PC-9 (cell line): ENCODE measurements at regions not wholly inside any gene's neighbourhood (a gene's known extent, or its start where the extent isn't known, plus 50 kb on each side); places are given as distances from the start of the nearest gene placed in this dataset.
"Not testable (repeated sequence)": the region's sequence is repeated elsewhere in the genome, so short reads cannot be mapped to it uniquely, and the experiment has no call there.

Experiments used
- BruUV-seq: library from RNA; stranded (reverse); fragments of 400-500 nt; replicated peaks from 2 replicates; lab custom pipeline; 2021; lab: Mats Ljungman, UMichigan
- CTCF ChIA-PET: fragments of 300-600 bp; sonication (Branson Sonifier 250); formaldehyde crosslinking; loops from one replicate; lab custom pipeline; 2022; ENCODE audit warnings: antibody characterized with exemption; lab: Charles Lee
- POLR2A ChIA-PET: fragments of 300-600 bp; sonication (Branson Sonifier 250); formaldehyde crosslinking; loops from one replicate; lab custom pipeline; 2022; ENCODE audit warnings: antibody characterized with exemption; ENCODE audit not compliant: unreplicated experiment; lab: Charles Lee
- DNase-seq, 2 experiments: peaks; one replicate each; pipeline versions ENCODE4 v3.0.0 to v3.0.0-alpha.2; 2015 to 2022; ENCODE audit warnings: mixed read lengths in 1 of 2
- H2AFZ ChIP-seq: fragments of 200-600 bp; sonication (generic); 2 replicates; pipeline ENCODE4 v1.8.1; 2017; ENCODE audit warnings: antibody characterized with exemption
- H3F3A ChIP-seq: fragments of 200-600 bp; sonication (generic); 2 replicates; pipeline ENCODE4 v1.8.1; 2017; ENCODE audit warnings: antibody characterized with exemption, mild to moderate bottlenecking, low read depth; ENCODE audit not compliant: insufficient read depth
- H3K27ac ChIP-seq: fragments of 200-600 bp; sonication (generic); 2 replicates; pipeline ENCODE4 v1.6.1; 2016; ENCODE audit warnings: mixed run types
- H3K27me3 ChIP-seq: fragments of 200-600 bp; sonication (generic); 2 replicates; pipeline ENCODE4 v1.6.1; 2016; ENCODE audit warnings: low read depth, mixed run types; ENCODE audit not compliant: insufficient read depth
- H3K36me3 ChIP-seq: fragments of 200-600 bp; sonication (generic); 2 replicates; pipeline ENCODE4 v1.6.1; 2016; ENCODE audit warnings: low read depth, mixed run types
- H3K4me1 ChIP-seq: fragments of 200-600 bp; sonication (generic); replicated peaks from 2 replicates; pipeline ENCODE4 v1.6.1; 2016; ENCODE audit warnings: mixed run types; ENCODE audit not compliant: insufficient read depth
- H3K4me2 ChIP-seq: fragments of 200-600 bp; sonication (generic); 2 replicates; pipeline ENCODE4 v1.6.1; 2017; ENCODE audit warnings: mixed run types
- H3K4me3 ChIP-seq: fragments of 200-600 bp; sonication (generic); 2 replicates; pipeline ENCODE4 v1.6.1; 2016; ENCODE audit warnings: mixed run types
- H3K79me2 ChIP-seq: fragments of 200-600 bp; sonication (generic); 2 replicates; pipeline ENCODE4 v1.6.1; 2017; ENCODE audit warnings: low read depth, mixed run types
- H3K9me2 ChIP-seq: fragments of 200-600 bp; sonication (generic); 2 replicates; pipeline ENCODE4 v1.8.1; 2017; ENCODE audit warnings: mild to moderate bottlenecking; ENCODE audit not compliant: insufficient read depth
- H3K9me3 ChIP-seq: fragments of 200-600 bp; sonication (generic); 2 replicates; pipeline ENCODE4 v1.8.1; 2016; ENCODE audit warnings: low read depth; ENCODE audit not compliant: insufficient read depth
- H4K20me1 ChIP-seq: fragments of 200-600 bp; sonication (generic); 2 replicates; pipeline ENCODE4 v1.8.1; 2017; ENCODE audit not compliant: insufficient read depth
- EZH2 ChIP-seq: fragments of 200-600 bp; sonication (generic); IDR thresholded peaks from 2 replicates; pipeline ENCODE4 v1.8.0; 2017; ENCODE audit warnings: antibody characterized with exemption, low read depth
- intact Hi-C: fragments of 100-400 bp; cut with micrococcal nuclease; formaldehyde crosslinking; loops from one replicate; pipeline ENCODE4 v1.10.0; 2022; ENCODE audit not compliant: unreplicated experiment
- TF ChIP-seq, protein P1 (sequence below): fragments of 200-600 bp; sonication (generic); conservative IDR thresholded peaks from 2 replicates; pipeline ENCODE4 v1.6.1; 2017; ENCODE audit warnings: mixed run types, antibody characterized with exemption, mild to moderate bottlenecking, moderate library complexity

DNA sequence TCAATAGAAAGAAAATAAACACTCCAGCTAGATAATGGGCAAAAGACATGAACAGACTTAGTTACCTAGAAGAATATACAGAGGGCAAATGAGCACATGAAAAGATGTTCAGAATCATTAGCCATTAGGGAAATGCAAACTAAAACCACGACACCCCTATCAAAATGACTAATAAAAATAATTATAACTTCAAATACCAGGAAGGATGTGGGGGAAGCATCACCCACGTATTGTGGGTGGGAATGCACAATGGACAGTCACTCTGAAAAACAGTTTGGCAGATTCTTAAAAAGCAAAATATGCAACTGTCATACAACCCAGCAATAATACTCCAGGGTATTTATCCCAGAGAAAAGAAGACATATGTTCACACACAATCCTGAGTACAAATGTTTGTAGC is 92.6 kb downstream of the DLL1 start:
- TF ChIP-seq, protein P1, sequence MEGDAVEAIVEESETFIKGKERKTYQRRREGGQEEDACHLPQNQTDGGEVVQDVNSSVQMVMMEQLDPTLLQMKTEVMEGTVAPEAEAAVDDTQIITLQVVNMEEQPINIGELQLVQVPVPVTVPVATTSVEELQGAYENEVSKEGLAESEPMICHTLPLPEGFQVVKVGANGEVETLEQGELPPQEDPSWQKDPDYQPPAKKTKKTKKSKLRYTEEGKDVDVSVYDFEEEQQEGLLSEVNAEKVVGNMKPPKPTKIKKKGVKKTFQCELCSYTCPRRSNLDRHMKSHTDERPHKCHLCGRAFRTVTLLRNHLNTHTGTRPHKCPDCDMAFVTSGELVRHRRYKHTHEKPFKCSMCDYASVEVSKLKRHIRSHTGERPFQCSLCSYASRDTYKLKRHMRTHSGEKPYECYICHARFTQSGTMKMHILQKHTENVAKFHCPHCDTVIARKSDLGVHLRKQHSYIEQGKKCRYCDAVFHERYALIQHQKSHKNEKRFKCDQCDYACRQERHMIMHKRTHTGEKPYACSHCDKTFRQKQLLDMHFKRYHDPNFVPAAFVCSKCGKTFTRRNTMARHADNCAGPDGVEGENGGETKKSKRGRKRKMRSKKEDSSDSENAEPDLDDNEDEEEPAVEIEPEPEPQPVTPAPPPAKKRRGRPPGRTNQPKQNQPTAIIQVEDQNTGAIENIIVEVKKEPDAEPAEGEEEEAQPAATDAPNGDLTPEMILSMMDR = no peak
- no peak for TF ChIP-seq EZH2
- Histone ChIP-seq H2AFZ (no peak overlapping the region), H3K27ac (no peak overlapping the region), H4K20me1 (no peaks in the 10 kb centered on the region), H3K4me2 (no peak overlapping the region), H3K4me1 (no peaks in the 10 kb centered on the region), H3K9me2 (no peaks in the 10 kb centered on the region), H3K36me3 (no peaks in the 10 kb centered on the region), H3K27me3 (peaks cover 65% of the 10 kb centered on the region), H3K4me3 (no peak overlapping the region), H3K9me3 (no peaks in the 10 kb centered on the region), H3F3A (no peaks in the 10 kb centered on the region), H3K79me2 (no peaks in the 10 kb centered on the region)
- BruUV-seq = no TSS peak
- no peak for DNase-seq
- ChIA-PET CTCF (no interaction called here), POLR2A (no interaction called here)
- intact Hi-C loops = no loop called here

DNA sequence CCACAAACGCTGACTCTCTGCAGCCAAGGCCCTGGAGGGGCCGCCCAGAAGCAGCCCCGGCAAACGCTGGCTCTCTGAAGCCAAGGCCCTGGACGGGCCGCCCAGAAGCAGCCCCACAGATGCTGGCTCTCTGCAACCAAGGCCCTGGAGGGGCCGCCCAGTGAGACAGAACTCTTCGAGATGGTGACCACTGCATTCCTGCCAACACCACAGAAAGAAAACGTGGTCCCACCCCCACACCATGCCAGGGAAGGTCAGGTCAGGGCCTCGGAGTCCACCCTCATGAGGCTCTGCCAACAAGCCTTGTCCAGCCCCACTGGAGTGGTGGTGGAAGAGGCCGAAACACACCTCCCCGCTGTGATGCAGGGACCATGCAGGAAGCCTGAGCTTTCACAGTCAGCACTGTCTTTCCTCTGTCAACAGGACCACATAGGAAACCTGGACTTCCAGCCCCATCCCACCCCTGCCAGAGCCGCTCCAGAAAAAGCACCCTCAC is 97.5 kb downstream of the DLL1 start:
- POLR2A ChIA-PET = no interaction called here

DNA sequence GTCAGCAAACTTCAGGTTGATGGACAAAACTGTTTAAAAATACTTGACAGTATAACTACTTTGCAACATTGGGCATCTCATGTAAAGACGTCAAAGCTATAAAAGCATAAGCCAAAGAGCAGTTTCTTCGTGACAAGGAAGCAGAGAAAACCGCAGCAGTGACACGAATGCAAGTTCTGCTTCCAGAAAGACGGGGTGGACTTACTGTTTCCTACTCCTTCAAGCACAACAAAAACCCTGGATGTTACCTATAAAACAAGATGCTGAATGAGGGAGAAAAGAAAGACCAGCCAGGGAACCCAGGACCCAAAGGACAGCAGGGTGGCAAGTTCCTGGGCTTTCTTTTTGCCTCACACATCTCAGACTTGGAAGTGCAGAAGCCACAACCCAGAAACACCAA is 98.0 kb downstream of the DLL1 start:
- Histone ChIP-seq H3K9me3 (no peaks in the 10 kb centered on the region), H3K9me2 (no peaks in the 10 kb centered on the region), H4K20me1 (no peaks in the 10 kb centered on the region), H2AFZ (no peak overlapping the region), H3K27ac (no peak overlapping the region), H3K4me1 (no peaks in the 10 kb centered on the region), H3F3A (no peaks in the 10 kb centered on the region), H3K27me3 (peaks cover 67% of the 10 kb centered on the region), H3K4me2 (no peak overlapping the region), H3K79me2 (no peaks in the 10 kb centered on the region), H3K36me3 (no peaks in the 10 kb centered on the region), H3K4me3 (no peak overlapping the region)
- ChIA-PET CTCF (no interaction called here), POLR2A (no interaction called here)
- BruUV-seq = no TSS peak
- no peak for TF ChIP-seq EZH2
- TF ChIP-seq, protein P1 = no peak
- intact Hi-C loops = no loop called here
- no peak for DNase-seq

More for the DNA sequence above, 97.5 kb downstream of the DLL1 start:
- TF ChIP-seq, protein P1 = no peak
- TF ChIP-seq EZH2 = no peak
- Histone ChIP-seq H3K27ac (no peak overlapping the region), H3K4me2 (no peak overlapping the region), H3K4me3 (no peak overlapping the region), H3K79me2 (no peaks in the 10 kb centered on the region), H3K9me2 (no peaks in the 10 kb centered on the region), H2AFZ (no peak overlapping the region), H4K20me1 (no peaks in the 10 kb centered on the region), H3K36me3 (no peaks in the 10 kb centered on the region), H3K9me3 (no peaks in the 10 kb centered on the region), H3K4me1 (no peaks in the 10 kb centered on the region), H3K27me3 (peaks cover 66% of the 10 kb centered on the region), H3F3A (no peaks in the 10 kb centered on the region)
- no TSS peak for BruUV-seq
- no peak for DNase-seq
- CTCF ChIA-PET = no interaction called here
- intact Hi-C loops = no loop called here

DNA sequence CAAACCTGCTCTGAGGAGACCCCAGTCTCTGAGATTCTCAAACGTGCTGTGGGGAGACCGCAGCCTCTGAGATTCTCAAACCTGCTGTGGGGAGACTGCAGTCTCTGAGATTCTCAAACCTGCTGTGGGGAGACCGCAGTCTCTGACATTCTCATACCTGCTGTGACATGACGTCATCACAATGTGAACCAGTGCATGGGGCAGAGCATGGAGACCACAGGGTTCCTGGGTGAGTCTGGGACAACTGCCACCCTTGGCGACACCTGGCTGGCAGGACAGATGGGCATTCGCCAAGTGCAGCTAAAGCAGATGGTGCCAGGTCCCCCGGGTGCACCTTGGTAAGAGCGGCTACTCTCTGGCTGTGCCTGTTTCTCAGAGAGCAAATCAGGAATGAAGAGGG is 98.8 kb downstream of the DLL1 start:
- H3K27ac ChIP-seq, intact Hi-C loops, CTCF ChIA-PET, H3K79me2 ChIP-seq, H3K4me3 ChIP-seq, DNase-seq, H3F3A ChIP-seq, H3K4me1 ChIP-seq, H3K9me2 ChIP-seq, H3K36me3 ChIP-seq, H4K20me1 ChIP-seq, BruUV-seq, POLR2A ChIA-PET, H3K4me2 ChIP-seq, H3K9me3 ChIP-seq, H2AFZ ChIP-seq: not testable (repeated sequence)
- peaks cover 72% of the 10 kb centered on the region for H3K27me3 ChIP-seq
